ENCODE measurements at regions not wholly inside any gene's neighbourhood (a gene's known extent, or its start where the extent isn't known, plus 50 kb on each side); places are given as distances from the start of the nearest gene placed in this dataset.

GRCh38 chr15:69531665-69532027 lies 79.0 kb downstream of the RPLP1 start:
- TF ChIP-seq, protein P1, sequence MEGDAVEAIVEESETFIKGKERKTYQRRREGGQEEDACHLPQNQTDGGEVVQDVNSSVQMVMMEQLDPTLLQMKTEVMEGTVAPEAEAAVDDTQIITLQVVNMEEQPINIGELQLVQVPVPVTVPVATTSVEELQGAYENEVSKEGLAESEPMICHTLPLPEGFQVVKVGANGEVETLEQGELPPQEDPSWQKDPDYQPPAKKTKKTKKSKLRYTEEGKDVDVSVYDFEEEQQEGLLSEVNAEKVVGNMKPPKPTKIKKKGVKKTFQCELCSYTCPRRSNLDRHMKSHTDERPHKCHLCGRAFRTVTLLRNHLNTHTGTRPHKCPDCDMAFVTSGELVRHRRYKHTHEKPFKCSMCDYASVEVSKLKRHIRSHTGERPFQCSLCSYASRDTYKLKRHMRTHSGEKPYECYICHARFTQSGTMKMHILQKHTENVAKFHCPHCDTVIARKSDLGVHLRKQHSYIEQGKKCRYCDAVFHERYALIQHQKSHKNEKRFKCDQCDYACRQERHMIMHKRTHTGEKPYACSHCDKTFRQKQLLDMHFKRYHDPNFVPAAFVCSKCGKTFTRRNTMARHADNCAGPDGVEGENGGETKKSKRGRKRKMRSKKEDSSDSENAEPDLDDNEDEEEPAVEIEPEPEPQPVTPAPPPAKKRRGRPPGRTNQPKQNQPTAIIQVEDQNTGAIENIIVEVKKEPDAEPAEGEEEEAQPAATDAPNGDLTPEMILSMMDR (conservative IDR thresholded peaks at IDR 0.05; ENCODE audit: low read length), result no peak
- no peak for TF ChIP-seq EZH2phosphoT487 (IDR thresholded peaks at IDR 0.05; ENCODE audit: borderline replicate concordance)

All from Loucy (cell line).